GM12878 (cell line): ENCODE measurements at regions not wholly inside any gene's neighbourhood (a gene's known extent, or its start where the extent isn't known, plus 50 kb on each side); places are given as distances from the start of the nearest gene placed in this dataset.

Experiments
- ATAC-seq: fragments of 200-7000 bp; cut with Tn5 transposase; 3 replicates; pipeline ENCODE4 v1.9.1; 2020; ENCODE audit warnings: mild to moderate bottlenecking, moderate library complexity
- BruUV-seq: library from RNA; stranded (reverse); fragments of 400-500 nt; replicated peaks from 2 replicates; lab custom pipeline; 2021; lab: Mats Ljungman, UMichigan
- CTCF ChIA-PET: fragments of 300-600 bp; sonication (Branson Sonifier 250); formaldehyde crosslinking; extraction: SDS; loops from one replicate; lab custom pipeline; 2021; ENCODE audit warnings: inconsistent platforms; lab: Yijun Ruan, JAX
- POLR2A ChIA-PET: fragments of 350-600 bp; formaldehyde crosslinking; extraction: SDS; loops from one replicate; lab custom pipeline; 2021; ENCODE audit warnings: inconsistent platforms; lab: Charles Lee
- RAD21 ChIA-PET: fragments of 300-600 bp; sonication (Branson Sonifier 250); formaldehyde crosslinking; loops from one replicate; lab custom pipeline; 2023; ENCODE audit warnings: antibody characterized with exemption; ENCODE audit not compliant: unreplicated experiment; lab: Charles Lee
- SMC1A ChIA-PET: fragments of 300-600 bp; sonication (Branson Sonifier 250); formaldehyde crosslinking; loops from one replicate; lab custom pipeline; 2023; ENCODE audit not compliant: unreplicated experiment, uncharacterized antibody; lab: Charles Lee
- DNase-seq: peaks from one replicate; pipeline ENCODE4 v3.0.0-alpha.2; 2011; ENCODE audit warnings: low read depth, low spot score
- FAIRE-seq: peaks from 3 replicates; lab custom pipeline; 2011; peaks lifted over from hg19 to GRCh38; lab: Jason Lieb, UNC
- H2AFZ ChIP-seq: 2 replicates; pipeline ENCODE4 v1.6.0; 2011; ENCODE audit warnings: low read depth, low read length, control low read depth; ENCODE audit not compliant: control insufficient read depth
- H3K27ac ChIP-seq: 2 replicates; pipeline ENCODE4 v1.5.1; 2011; ENCODE audit warnings: control low read depth; ENCODE audit not compliant: control insufficient read depth, insufficient read depth
- H3K27me3 ChIP-seq, 2 experiments: replicated peaks in 1 of 2; 2 replicates each; pipeline versions ENCODE4 v1.6.0 to v1.6.1; 2011; ENCODE audit warnings: low read length in 1 of 2; ENCODE audit not compliant: control insufficient read depth in 2 of 2, insufficient read depth in 2 of 2
- H3K36me3 ChIP-seq, 2 experiments: 2 replicates each; pipeline ENCODE4 v1.5.1; 2011; ENCODE audit warnings: low read length in 1 of 2; ENCODE audit not compliant: control insufficient read depth in 2 of 2, insufficient read depth in 2 of 2
- H3K4me1 ChIP-seq: 2 replicates; pipeline ENCODE4 v1.6.1; 2011; ENCODE audit warnings: mild to moderate bottlenecking, low read length, moderate library complexity, mixed read lengths; ENCODE audit not compliant: control insufficient read depth, insufficient read depth
- H3K4me2 ChIP-seq: 2 replicates; pipeline ENCODE4 v1.6.0; 2011; ENCODE audit warnings: control low read depth; ENCODE audit not compliant: control insufficient read depth, insufficient read depth
- H3K4me3 ChIP-seq: fragments of 200-600 bp; sonication (generic); 2 replicates; pipeline ENCODE4 v1.5.1; 2016
- H3K79me2 ChIP-seq: 2 replicates; pipeline ENCODE4 v1.6.0; 2011; ENCODE audit warnings: low read length; ENCODE audit not compliant: control insufficient read depth, insufficient read depth
- H3K9ac ChIP-seq: 2 replicates; pipeline ENCODE4 v1.8.0; 2011; ENCODE audit warnings: low read length, control low read depth, mixed read lengths; ENCODE audit not compliant: control insufficient read depth, insufficient read depth
- H3K9me3 ChIP-seq: replicated peaks from 3 replicates; pipeline ENCODE4 v1.5.1; 2011; ENCODE audit warnings: mild to moderate bottlenecking, low read length; ENCODE audit not compliant: control insufficient read depth, insufficient read depth
- H4K20me1 ChIP-seq: 2 replicates; pipeline ENCODE4 v1.6.0; 2011; ENCODE audit not compliant: control insufficient read depth, insufficient read depth
- ASH2L ChIP-seq: fragments of 300-600, 200-600 bp; sonication (generic); IDR thresholded peaks from 2 replicates; pipeline ENCODE4 v1.6.1; 2017; ENCODE audit warnings: low read depth, mild to moderate bottlenecking, borderline replicate concordance
- ATF7 ChIP-seq: fragments of 450-650 bp; IDR thresholded peaks from 2 replicates; pipeline ENCODE4 v1.6.1; 2016; ENCODE audit warnings: low read depth, mild to moderate bottlenecking
- CBX5 ChIP-seq: sonication (generic); IDR thresholded peaks from 2 replicates; pipeline ENCODE4 v1.6.1; 2016; ENCODE audit warnings: low read depth, moderate library complexity, mild to moderate bottlenecking, inconsistent platforms
- EGR1 ChIP-seq, 2 experiments: IDR thresholded peaks; 1 replicate in 1 of 2; 2 replicates in 1 of 2; pipeline ENCODE4 v1.6.1; 2011 to 2012; ENCODE audit warnings: low read depth in 2 of 2, low read length in 2 of 2, borderline replicate concordance in 1 of 2, mild to moderate bottlenecking in 1 of 2, moderate library complexity in 1 of 2
- EZH2 ChIP-seq: IDR thresholded peaks from 2 replicates; pipeline ENCODE4 v1.6.1; 2012; ENCODE audit warnings: low read depth, mild to moderate bottlenecking, control low read depth, inconsistent platforms, low read length, borderline replicate concordance; ENCODE audit not compliant: control insufficient read depth
- GABPA ChIP-seq: IDR thresholded peaks from 2 replicates; pipeline ENCODE4 v1.6.1; 2014; ENCODE audit warnings: antibody characterized with exemption, low read depth, mild to moderate bottlenecking, inconsistent platforms
- KLF5 ChIP-seq: fragments of 450-650 bp; IDR thresholded peaks from 2 replicates; pipeline ENCODE4 v1.6.1; 2014; ENCODE audit warnings: mild to moderate bottlenecking; ENCODE audit not compliant: partially characterized antibody
- POLR2AphosphoS5 ChIP-seq: IDR thresholded peaks from 2 replicates; pipeline ENCODE4 v1.6.1; 2011; ENCODE audit warnings: mild to moderate bottlenecking, low read length, inconsistent platforms
- RAD21 ChIP-seq: IDR thresholded peaks from 2 replicates; pipeline ENCODE4 v1.6.1; 2011; ENCODE audit warnings: mild to moderate bottlenecking, low read depth, low read length, moderate library complexity; ENCODE audit not compliant: insufficient read depth
- RAD51 ChIP-seq: fragments of 450-650 bp; IDR thresholded peaks from 2 replicates; pipeline ENCODE4 v1.6.1; 2016; ENCODE audit warnings: moderate library complexity, mild to moderate bottlenecking, inconsistent platforms
- RB1 ChIP-seq: fragments of 450-650 bp; formaldehyde crosslinking; IDR thresholded peaks from 2 replicates; pipeline ENCODE4 v1.6.1; 2017; ENCODE audit warnings: mild to moderate bottlenecking, borderline replicate concordance
- RBBP5 ChIP-seq: fragments of 200-600 bp; sonication (generic); conservative IDR thresholded peaks from 2 replicates; pipeline ENCODE4 v1.6.1; 2016
- RCOR1 ChIP-seq: conservative IDR thresholded peaks from 2 replicates; pipeline ENCODE4 v1.6.1; 2012; ENCODE audit warnings: low read depth, low read length, improper control_type of control experiment
- SMAD1 ChIP-seq: fragments of 450-650 bp; IDR thresholded peaks from 2 replicates; pipeline ENCODE4 v1.6.1; 2018; ENCODE audit warnings: mild to moderate bottlenecking, low read depth; ENCODE audit not compliant: partially characterized antibody
- TAF1 ChIP-seq: IDR thresholded peaks from 2 replicates; pipeline ENCODE4 v1.6.1; 2011; ENCODE audit warnings: mild to moderate bottlenecking, low read depth, low read length, borderline replicate concordance
- WRNIP1 ChIP-seq: IDR thresholded peaks from 2 replicates; pipeline ENCODE4 v1.6.1; 2011; ENCODE audit warnings: low read depth, low read length, improper control_type of control experiment, borderline replicate concordance
- ZNF274 ChIP-seq: IDR thresholded peaks from one replicate; pipeline ENCODE4 v1.8.0; 2011; ENCODE audit not compliant: insufficient read length, insufficient read depth
- WGBS: methylation state at CpG from one replicate; pipeline ENCODE4 v1.1.6; 2016; ENCODE audit warnings: low lambda C conversion rate; ENCODE audit not compliant: insufficient replicate concordance, insufficient coverage; ENCODE audit errors: missing lambda C conversion rate; 5-methylcytosine and 5-hydroxymethylcytosine counted together
- in situ Hi-C: fragments of 300-500 bp; cut with MboI; formaldehyde crosslinking; loops from 9 replicates; pipeline ENCODE4 v1.14.3; 2018; ENCODE audit warnings: mixed read lengths
- intact Hi-C: fragments of 100-400 bp; cut with micrococcal nuclease; formaldehyde crosslinking; loops from one replicate; pipeline ENCODE4 v1.14.2; 2022; ENCODE audit not compliant: unreplicated experiment
- TF ChIP-seq, protein P1 (sequence below): fragments of 450-650 bp; IDR thresholded peaks from 2 replicates; pipeline ENCODE4 v1.6.1; 2017; ENCODE audit warnings: antibody characterized with exemption, mild to moderate bottlenecking, moderate library complexity

DNA sequence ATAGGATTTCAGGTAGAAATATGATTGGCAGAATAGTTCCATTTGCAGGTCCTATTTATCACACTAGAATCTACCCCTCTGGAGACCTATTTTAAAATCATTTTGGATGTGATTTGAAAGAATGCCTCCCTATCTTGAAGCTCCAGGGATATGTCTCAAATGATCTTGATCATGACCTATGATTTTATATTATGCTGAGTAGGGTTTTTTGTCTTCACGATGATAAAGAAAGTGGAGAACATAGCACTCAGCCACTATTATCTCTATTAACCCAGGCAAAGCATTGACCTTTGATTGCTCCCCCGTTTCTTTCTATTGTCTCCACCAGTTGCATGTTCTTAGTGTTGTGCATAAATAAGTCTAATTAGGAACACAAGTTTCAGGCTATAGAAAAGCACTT lies 307.9 kb downstream of the BLID start:
- ATAC-seq = no peak
- H3K4me2 ChIP-seq = no peak overlapping the region
- H3K27ac ChIP-seq = no peak overlapping the region
- no peak overlapping the region for H2AFZ ChIP-seq
- no peak for TF ChIP-seq RBBP5
- TF ChIP-seq RB1 = no peak
- no peak for TF ChIP-seq ZNF274
- no peak for TF ChIP-seq EZH2
- no peaks in the 10 kb centered on the region for H3K36me3 ChIP-seq
- H3K9ac ChIP-seq = no peak overlapping the region
- H3K79me2 ChIP-seq = no peaks in the 10 kb centered on the region
- H3K4me1 ChIP-seq = no peaks in the 10 kb centered on the region
- no peak for FAIRE-seq
- no peaks in the 10 kb centered on the region for H3K9me3 ChIP-seq
- POLR2A ChIA-PET = no interaction called here
- H4K20me1 ChIP-seq = no peaks in the 10 kb centered on the region
- in situ Hi-C loops (no loop called here), intact Hi-C loops (no loop called here)
- no peak overlapping the region for H3K4me3 ChIP-seq
- CTCF ChIA-PET = no interaction called here
- 22% methylated on average over 2 of the region's 2 CpGs for WGBS
- RAD21 ChIA-PET = no interaction called here
- no TSS peak for BruUV-seq
- no peaks in the 10 kb centered on the region for H3K27me3 ChIP-seq
- SMC1A ChIA-PET = no interaction called here
- DNase-seq = no peak

DNA sequence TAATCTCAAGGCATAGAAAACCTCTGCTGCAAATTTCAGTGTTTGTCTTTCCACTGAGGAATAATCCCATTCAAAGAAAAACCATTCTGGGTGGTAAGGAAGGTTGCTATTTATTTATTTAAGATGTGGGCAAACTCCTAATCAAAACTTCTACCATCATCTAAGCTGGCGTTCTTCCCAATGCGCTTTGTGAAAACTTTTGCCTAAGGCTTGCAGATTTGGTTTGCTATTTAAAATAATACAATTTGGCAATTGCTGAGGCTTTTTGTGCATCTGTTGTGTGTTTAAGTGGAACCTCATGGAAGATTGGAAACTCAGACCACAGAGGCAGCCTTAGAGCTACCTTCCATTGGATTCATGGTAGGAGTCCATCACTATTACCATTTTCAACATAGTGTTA lies 309.0 kb downstream of the BLID start:
- Histone ChIP-seq H4K20me1 (no peaks in the 10 kb centered on the region), H3K4me1 (no peaks in the 10 kb centered on the region), H3K27me3 (no peaks in the 10 kb centered on the region), H3K9me3 (no peaks in the 10 kb centered on the region), H3K4me3 (no peak overlapping the region), H3K36me3 (no peaks in the 10 kb centered on the region), H3K79me2 (no peaks in the 10 kb centered on the region), H3K4me2 (no peak overlapping the region), H2AFZ (no peak overlapping the region), H3K27ac (no peak overlapping the region), H3K9ac (no peak overlapping the region)
- ATAC-seq = no peak
- intact Hi-C loops (no loop called here), in situ Hi-C loops (no loop called here)
- ChIA-PET SMC1A (no interaction called here), CTCF (no interaction called here), RAD21 (no interaction called here), POLR2A (no interaction called here)
- FAIRE-seq = no peak
- DNase-seq = no peak
- 48% methylated on average over 2 of the region's 2 CpGs for WGBS
- BruUV-seq = no TSS peak
- TF ChIP-seq KLF5 = no peak
- no peak for TF ChIP-seq POLR2AphosphoS5
- no peak for TF ChIP-seq WRNIP1
- TF ChIP-seq ATF7 = no peak
- TF ChIP-seq RCOR1 = no peak
- TF ChIP-seq RAD51 = no peak
- no peak for TF ChIP-seq EGR1 (IDR thresholded peaks at IDR 0.05; ENCODE audit: borderline replicate concordance in 1 of 2, low read depth in 2 of 2, low read length in 2 of 2)
- TF ChIP-seq SMAD1 = no peak
- TF ChIP-seq RAD21 = no peak
- TF ChIP-seq GABPA = no peak
- no peak for TF ChIP-seq CBX5
- TF ChIP-seq ASH2L = no peak
- TF ChIP-seq TAF1 = no peak
- TF ChIP-seq, protein P1, sequence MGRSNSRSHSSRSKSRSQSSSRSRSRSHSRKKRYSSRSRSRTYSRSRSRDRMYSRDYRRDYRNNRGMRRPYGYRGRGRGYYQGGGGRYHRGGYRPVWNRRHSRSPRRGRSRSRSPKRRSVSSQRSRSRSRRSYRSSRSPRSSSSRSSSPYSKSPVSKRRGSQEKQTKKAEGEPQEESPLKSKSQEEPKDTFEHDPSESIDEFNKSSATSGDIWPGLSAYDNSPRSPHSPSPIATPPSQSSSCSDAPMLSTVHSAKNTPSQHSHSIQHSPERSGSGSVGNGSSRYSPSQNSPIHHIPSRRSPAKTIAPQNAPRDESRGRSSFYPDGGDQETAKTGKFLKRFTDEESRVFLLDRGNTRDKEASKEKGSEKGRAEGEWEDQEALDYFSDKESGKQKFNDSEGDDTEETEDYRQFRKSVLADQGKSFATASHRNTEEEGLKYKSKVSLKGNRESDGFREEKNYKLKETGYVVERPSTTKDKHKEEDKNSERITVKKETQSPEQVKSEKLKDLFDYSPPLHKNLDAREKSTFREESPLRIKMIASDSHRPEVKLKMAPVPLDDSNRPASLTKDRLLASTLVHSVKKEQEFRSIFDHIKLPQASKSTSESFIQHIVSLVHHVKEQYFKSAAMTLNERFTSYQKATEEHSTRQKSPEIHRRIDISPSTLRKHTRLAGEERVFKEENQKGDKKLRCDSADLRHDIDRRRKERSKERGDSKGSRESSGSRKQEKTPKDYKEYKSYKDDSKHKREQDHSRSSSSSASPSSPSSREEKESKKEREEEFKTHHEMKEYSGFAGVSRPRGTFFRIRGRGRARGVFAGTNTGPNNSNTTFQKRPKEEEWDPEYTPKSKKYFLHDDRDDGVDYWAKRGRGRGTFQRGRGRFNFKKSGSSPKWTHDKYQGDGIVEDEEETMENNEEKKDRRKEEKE = no peak
